Esophagus muscularis mucosa (tissue), 4 donors: ENCODE measurements at regions not wholly inside any gene's neighbourhood (a gene's known extent, or its start where the extent isn't known, plus 50 kb on each side); places are given as distances from the start of the nearest gene placed in this dataset.
"Not testable (repeated sequence)": the region's sequence is repeated elsewhere in the genome, so short reads cannot be mapped to it uniquely, and the experiment has no call there.

ENCODE experiments used
- DNase-seq: peaks from one replicate; pipeline ENCODE4 v3.0.0-alpha.2; 2017; ENCODE audit errors: extremely low spot score
- H3K27ac ChIP-seq, 4 donors: fragments of 200-600 bp; sonication (generic); replicated peaks in 1 of 4; 1 replicate in 3 of 4; 2 replicates in 1 of 4; pipeline ENCODE4 v1.5.1; 2016 to 2019; ENCODE audit warnings: mild to moderate bottlenecking in 1 of 4
- H3K27me3 ChIP-seq, 4 donors: fragments of 200-600 bp; sonication (generic); one replicate each; pipeline versions ENCODE4 v1.5.1 to v1.6.0; 2016 to 2019
- H3K36me3 ChIP-seq, 4 donors: fragments of 200-600 bp; sonication (generic); one replicate each; pipeline ENCODE4 v1.5.1; 2016 to 2019
- H3K4me1 ChIP-seq, 4 donors: fragments of 200-600 bp; sonication (generic); one replicate each; pipeline ENCODE4 v1.5.1; 2016 to 2019
- H3K4me3 ChIP-seq, 4 donors: fragments of 200-600 bp; sonication (generic); 1 replicate in 2 of 4; 2 replicates in 2 of 4; pipeline ENCODE4 v1.5.1; 2016 to 2019; ENCODE audit warnings: mild to moderate bottlenecking in 4 of 4, moderate library complexity in 1 of 4
- H3K9me3 ChIP-seq, 4 donors: fragments of 200-600 bp; sonication (generic); 1 replicate in 3 of 4; 2 replicates in 1 of 4; pipeline ENCODE4 v1.5.1; 2016 to 2019
- CTCF ChIP-seq, 3 experiments: fragments of 200-600 bp in 2 of 3; fragments of 450-650 bp in 1 of 3; sonication (generic) in 2 of 3; IDR thresholded peaks; one replicate each; pipeline ENCODE4 v1.5.1; 2017 to 2019; ENCODE audit warnings: antibody characterized with exemption in 3 of 3, mild to moderate bottlenecking in 2 of 3, moderate library complexity in 1 of 3
- EP300 ChIP-seq: sonication (generic); formaldehyde crosslinking; IDR thresholded peaks from one replicate; pipeline ENCODE4 v1.6.1; 2017; ENCODE audit warnings: antibody characterized with exemption
- POLR2A ChIP-seq: fragments of 450-650 bp; IDR thresholded peaks from one replicate; pipeline ENCODE4 v1.6.1; 2017; ENCODE audit warnings: antibody characterized with exemption, moderate library complexity, mild to moderate bottlenecking, low read depth
- POLR2AphosphoS5 ChIP-seq, 2 donors: sonication (generic); formaldehyde crosslinking; IDR thresholded peaks; one replicate each; pipeline ENCODE4 v1.6.1; 2017; ENCODE audit warnings: antibody characterized with exemption in 2 of 2
- WGBS: methylation state at CpG from one replicate; pipeline ENCODE4 v1.1.5; 2018; 5-methylcytosine and 5-hydroxymethylcytosine counted together
- intact Hi-C: fragments of 100-400 bp; cut with DNase I; formaldehyde crosslinking; loops from one replicate; pipeline ENCODE4 v1.15.1; 2023

- H3K4me1 ChIP-seq, result peaks cover 0 to 21% (median 17%) of the 10 kb centered on the region in 4 donors
- no peak for TF ChIP-seq EP300
- H3K4me3 ChIP-seq, result peak overlapping the region in 1 of 4 donors; percentile 20
- 49% methylated on average over 8 of the region's 8 CpGs for WGBS
- H3K9me3 ChIP-seq, result no peaks in the 10 kb centered on the region
- DNase-seq, result no peak
- intact Hi-C loops, result no loop called here
- H3K36me3 ChIP-seq, result no peaks in the 10 kb centered on the region
- H3K27ac ChIP-seq, result peak overlapping the region in 1 of 4 donors; percentile 17
- no peaks in the 10 kb centered on the region for H3K27me3 ChIP-seq
Measured at GRCh38 chr6:137570393-137570792, 76.2 kb upstream of the OLIG3 start.

GRCh38 chr6:137571854-137572253, 77.7 kb upstream of the OLIG3 start:
- H3K27me3 ChIP-seq, result no peaks in the 10 kb centered on the region
- no peaks in the 10 kb centered on the region for H3K9me3 ChIP-seq
- intact Hi-C loops, result no loop called here
- no peak overlapping the region for H3K4me3 ChIP-seq
- no peak overlapping the region for H3K27ac ChIP-seq
- no peaks in the 10 kb centered on the region for H3K36me3 ChIP-seq
- H3K4me1 ChIP-seq, result peaks cover 0 to 35% (median 23%) of the 10 kb centered on the region in 4 donors
- TF ChIP-seq EP300 (no peak), CTCF (IDR thresholded peaks at IDR 0.05) (peak; percentile 10 to 49 (median 12))
- DNase-seq, result no peak

GRCh38 chr6:137573739-137574138, 79.5 kb upstream of the OLIG3 start:
- no peak overlapping the region for H3K27ac ChIP-seq
- TF ChIP-seq EP300 (no peak), CTCF (IDR thresholded peaks at IDR 0.05) (no peak), POLR2AphosphoS5 (IDR thresholded peaks at IDR 0.05) (no peak), POLR2A (no peak)
- 71% methylated on average over 4 of the region's 4 CpGs for WGBS
- intact Hi-C loops, result no loop called here
- no peak overlapping the region for H3K4me3 ChIP-seq
- H3K9me3 ChIP-seq, result no peaks in the 10 kb centered on the region
- no peak for DNase-seq
- peaks cover 0 to 52% (median 36%) of the 10 kb centered on the region in 4 donors for H3K4me1 ChIP-seq
- no peaks in the 10 kb centered on the region for H3K27me3 ChIP-seq
- H3K36me3 ChIP-seq, result no peaks in the 10 kb centered on the region

GRCh38 chr6:137579612-137580011, 85.4 kb upstream of the OLIG3 start:
- H3K4me1 ChIP-seq, result peaks cover 0 to 87% (median 69%) of the 10 kb centered on the region in 4 donors
- intact Hi-C loops, result no loop called here
- no peak overlapping the region for H3K4me3 ChIP-seq
- WGBS, result 68% methylated on average over 2 of the region's 2 CpGs
- no peak for DNase-seq
- H3K9me3 ChIP-seq, result no peaks in the 10 kb centered on the region
- no peak for TF ChIP-seq POLR2A
- TF ChIP-seq EP300, result no peak
- TF ChIP-seq CTCF (IDR thresholded peaks at IDR 0.05), result no peak
- no peak for TF ChIP-seq POLR2AphosphoS5 (IDR thresholded peaks at IDR 0.05)
- H3K27me3 ChIP-seq, result no peaks in the 10 kb centered on the region
- H3K27ac ChIP-seq, result peak overlapping the region; percentile 58 to 75 (median 64)
- H3K36me3 ChIP-seq, result no peaks in the 10 kb centered on the region

GRCh38 chr6:137581019-137581707, 87.0 kb upstream of the OLIG3 start:
- Histone ChIP-seq H3K27me3 (no peaks in the 10 kb centered on the region), H3K27ac (peak overlapping the region; percentile 58 to 75 (median 64)), H3K36me3 (no peaks in the 10 kb centered on the region), H3K9me3 (no peaks in the 10 kb centered on the region), H3K4me3 (no peak overlapping the region), H3K4me1 (peaks cover 0 to 74% (median 61%) of the 10 kb centered on the region in 4 donors)
- 59% methylated on average over 3 of the region's 3 CpGs for WGBS
- intact Hi-C loops, result no loop called here
- no peak for DNase-seq
- TF ChIP-seq POLR2A, result no peak

GRCh38 chr6:137583519-137583918, 89.3 kb upstream of the OLIG3 start:
- H3K4me3 ChIP-seq, H3K9me3 ChIP-seq, H3K36me3 ChIP-seq, intact Hi-C loops, H3K27me3 ChIP-seq, DNase-seq: not testable (repeated sequence)
- Histone ChIP-seq H3K27ac (peak overlapping the region in 2 of 4 donors; percentile 59 to 75), H3K4me1 (peaks cover 0 to 53% (median 48%) of the 10 kb centered on the region in 4 donors)
- WGBS, result 88% methylated on average over 6 of the region's 6 CpGs
